Body of pancreas (tissue), 4 donors: ENCODE measurements at regions not wholly inside any gene's neighbourhood (a gene's known extent, or its start where the extent isn't known, plus 50 kb on each side); places are given as distances from the start of the nearest gene placed in this dataset.

Experiments used
- POLR2A ChIP-seq, 3 donors: fragments of 450-650 bp; IDR thresholded peaks; one replicate each; pipeline ENCODE4 v1.6.1; 2016; ENCODE audit warnings: antibody characterized with exemption in 3 of 3, mild to moderate bottlenecking in 2 of 3
- TF ChIP-seq, protein P1 (sequence below), 7 experiments: fragments of 450-650 bp in 4 of 7; fragments of 200-600 bp in 3 of 7; sonication (generic) in 3 of 7; IDR thresholded peaks; one replicate each; pipeline ENCODE4 v1.5.1; 2016 to 2019; ENCODE audit warnings: antibody characterized with exemption in 7 of 7

GRCh38 chr1:229170778-229171505 is 100.0 kb upstream of the RAB4A start:
- TF ChIP-seq, protein P1, sequence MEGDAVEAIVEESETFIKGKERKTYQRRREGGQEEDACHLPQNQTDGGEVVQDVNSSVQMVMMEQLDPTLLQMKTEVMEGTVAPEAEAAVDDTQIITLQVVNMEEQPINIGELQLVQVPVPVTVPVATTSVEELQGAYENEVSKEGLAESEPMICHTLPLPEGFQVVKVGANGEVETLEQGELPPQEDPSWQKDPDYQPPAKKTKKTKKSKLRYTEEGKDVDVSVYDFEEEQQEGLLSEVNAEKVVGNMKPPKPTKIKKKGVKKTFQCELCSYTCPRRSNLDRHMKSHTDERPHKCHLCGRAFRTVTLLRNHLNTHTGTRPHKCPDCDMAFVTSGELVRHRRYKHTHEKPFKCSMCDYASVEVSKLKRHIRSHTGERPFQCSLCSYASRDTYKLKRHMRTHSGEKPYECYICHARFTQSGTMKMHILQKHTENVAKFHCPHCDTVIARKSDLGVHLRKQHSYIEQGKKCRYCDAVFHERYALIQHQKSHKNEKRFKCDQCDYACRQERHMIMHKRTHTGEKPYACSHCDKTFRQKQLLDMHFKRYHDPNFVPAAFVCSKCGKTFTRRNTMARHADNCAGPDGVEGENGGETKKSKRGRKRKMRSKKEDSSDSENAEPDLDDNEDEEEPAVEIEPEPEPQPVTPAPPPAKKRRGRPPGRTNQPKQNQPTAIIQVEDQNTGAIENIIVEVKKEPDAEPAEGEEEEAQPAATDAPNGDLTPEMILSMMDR (IDR thresholded peaks at IDR 0.05) = no peak
- peak in 1 of 3 donors; percentile 13 for TF ChIP-seq POLR2A (IDR thresholded peaks at IDR 0.05)
